Stomach (tissue), 4 donors: ENCODE measurements at regions not wholly inside any gene's neighbourhood (a gene's known extent, or its start where the extent isn't known, plus 50 kb on each side); places are given as distances from the start of the nearest gene placed in this dataset.

Source experiments
- POLR2A ChIP-seq, 4 donors: fragments of 450-650 bp; IDR thresholded peaks; one replicate each; pipeline ENCODE4 v1.6.1; 2016; ENCODE audit warnings: antibody characterized with exemption in 4 of 4, control low read depth in 2 of 4, mild to moderate bottlenecking in 1 of 4, moderate library complexity in 1 of 4
- POLR2AphosphoS5 ChIP-seq, 3 donors: sonication (generic); formaldehyde crosslinking; IDR thresholded peaks; one replicate each; pipeline ENCODE4 v1.6.1; 2016; ENCODE audit warnings: antibody characterized with exemption in 3 of 3
- TF ChIP-seq, protein P1 (sequence below), 7 experiments: fragments of 450-650 bp in 4 of 7; fragments of 200-600 bp in 3 of 7; sonication (generic) in 3 of 7; IDR thresholded peaks; one replicate each; pipeline ENCODE4 v1.5.1; 2016 to 2019; ENCODE audit warnings: antibody characterized with exemption in 7 of 7, control low read depth in 2 of 7, mild to moderate bottlenecking in 1 of 7

DNA sequence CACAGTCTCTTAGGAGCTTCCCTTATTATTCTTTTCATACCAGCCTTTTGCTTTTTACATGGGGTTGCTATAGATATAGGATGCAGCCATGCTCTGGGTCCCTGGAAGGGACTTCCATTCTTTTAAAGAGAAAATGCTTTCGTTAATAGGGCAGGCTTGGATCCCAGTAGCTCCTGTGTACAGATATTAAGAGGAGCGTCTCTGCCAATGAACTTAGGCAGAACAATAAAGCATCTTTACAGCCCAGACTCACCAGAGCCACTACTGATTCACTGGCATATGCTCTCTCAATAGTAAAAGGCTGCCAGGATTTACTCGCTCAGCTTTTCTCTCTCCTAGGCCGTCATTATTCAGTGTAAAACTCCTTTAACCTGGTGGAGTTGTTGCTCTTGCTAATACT is 1385.4 kb upstream of the PIK3C3 start:
- no peak for TF ChIP-seq POLR2A (IDR thresholded peaks at IDR 0.05)
- TF ChIP-seq, protein P1, sequence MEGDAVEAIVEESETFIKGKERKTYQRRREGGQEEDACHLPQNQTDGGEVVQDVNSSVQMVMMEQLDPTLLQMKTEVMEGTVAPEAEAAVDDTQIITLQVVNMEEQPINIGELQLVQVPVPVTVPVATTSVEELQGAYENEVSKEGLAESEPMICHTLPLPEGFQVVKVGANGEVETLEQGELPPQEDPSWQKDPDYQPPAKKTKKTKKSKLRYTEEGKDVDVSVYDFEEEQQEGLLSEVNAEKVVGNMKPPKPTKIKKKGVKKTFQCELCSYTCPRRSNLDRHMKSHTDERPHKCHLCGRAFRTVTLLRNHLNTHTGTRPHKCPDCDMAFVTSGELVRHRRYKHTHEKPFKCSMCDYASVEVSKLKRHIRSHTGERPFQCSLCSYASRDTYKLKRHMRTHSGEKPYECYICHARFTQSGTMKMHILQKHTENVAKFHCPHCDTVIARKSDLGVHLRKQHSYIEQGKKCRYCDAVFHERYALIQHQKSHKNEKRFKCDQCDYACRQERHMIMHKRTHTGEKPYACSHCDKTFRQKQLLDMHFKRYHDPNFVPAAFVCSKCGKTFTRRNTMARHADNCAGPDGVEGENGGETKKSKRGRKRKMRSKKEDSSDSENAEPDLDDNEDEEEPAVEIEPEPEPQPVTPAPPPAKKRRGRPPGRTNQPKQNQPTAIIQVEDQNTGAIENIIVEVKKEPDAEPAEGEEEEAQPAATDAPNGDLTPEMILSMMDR (IDR thresholded peaks at IDR 0.05) = no peak
- TF ChIP-seq POLR2AphosphoS5 (IDR thresholded peaks at IDR 0.05) = no peak
